BLaER1 treated with 17β-estradiol and CSF1 and Interleukin-3, amounts not matched to agents 10 nM and 100 nM (cell line): ENCODE measurements at regions not wholly inside any gene's neighbourhood (a gene's known extent, or its start where the extent isn't known, plus 50 kb on each side); places are given as distances from the start of the nearest gene placed in this dataset.

Experiments
- H3K27ac ChIP-seq, 11 experiments: shearing (Covaris generic); formaldehyde crosslinking; 2 replicates each; pipeline ENCODE4 v1.8.1; 2022
- H3K27me3 ChIP-seq, 11 experiments: shearing (Covaris generic); formaldehyde crosslinking; 2 replicates each; pipeline ENCODE4 v1.8.1; 2022
- H3K36me3 ChIP-seq, 11 experiments: shearing (Covaris generic); formaldehyde crosslinking; 2 replicates each; pipeline ENCODE4 v1.8.1; 2022
- H3K4me1 ChIP-seq, 10 experiments: shearing (Covaris generic); formaldehyde crosslinking; 2 replicates each; pipeline ENCODE4 v1.8.1; 2022
- H3K4me2 ChIP-seq, 11 experiments: shearing (Covaris generic); formaldehyde crosslinking; 2 replicates each; pipeline ENCODE4 v1.8.1; 2022
- H3K4me3 ChIP-seq, 10 experiments: shearing (Covaris generic); formaldehyde crosslinking; 2 replicates each; pipeline ENCODE4 v1.8.1; 2022
- H3K9ac ChIP-seq, 11 experiments: shearing (Covaris generic); formaldehyde crosslinking; 2 replicates each; pipeline ENCODE4 v1.8.1; 2022
- H3K9me3 ChIP-seq, 11 experiments: shearing (Covaris generic); formaldehyde crosslinking; replicated peaks in 1 of 11; 2 replicates each; pipeline ENCODE4 v1.8.1; 2022
- H4K20me1 ChIP-seq, 11 experiments: shearing (Covaris generic); formaldehyde crosslinking; 2 replicates each; pipeline ENCODE4 v1.8.1; 2022
- Cebpa-rat ChIP-seq, 11 experiments: shearing (Covaris generic); IDR thresholded peaks; 2 replicates each; pipeline ENCODE4 v1.8.1; 2022

- Histone ChIP-seq H3K36me3 (no peaks in the 10 kb centered on the region), H3K27me3 (no peaks in the 10 kb centered on the region), H4K20me1 (no peaks in the 10 kb centered on the region), H3K9ac (no peak overlapping the region), H3K4me3 (no peak overlapping the region), H3K27ac (no peak overlapping the region), H3K4me2 (no peak overlapping the region), H3K9me3 (peaks cover 0 to 7% (median 2%) of the 10 kb centered on the region in 11 experiments; a peak in 12 of 22 replicates), H3K4me1 (peaks cover 0 to 6% (median 0%) of the 10 kb centered on the region in 10 experiments; a peak in 5 of 20 replicates)
- no peak for TF ChIP-seq Cebpa-rat (IDR thresholded peaks at IDR 0.05)
Observed at GRCh38 chr3:34001990-34002389, 203.6 kb downstream of the PDCD6IP start.

GRCh38 chr3:34002569-34003100 lies 204.2 kb downstream of the PDCD6IP start:
- H3K27ac ChIP-seq = no peak overlapping the region
- peaks cover 0 to 13% (median 5%) of the 10 kb centered on the region in 10 experiments; a peak in 16 of 20 replicates for H3K4me1 ChIP-seq
- H3K9me3 ChIP-seq = peaks cover 0 to 6% (median 0%) of the 10 kb centered on the region in 11 experiments; a peak in 3 of 22 replicates
- TF ChIP-seq Cebpa-rat (IDR thresholded peaks at IDR 0.05) = no peak
- H3K9ac ChIP-seq = no peak overlapping the region
- no peaks in the 10 kb centered on the region for H3K27me3 ChIP-seq
- no peak overlapping the region for H3K4me3 ChIP-seq
- no peak overlapping the region for H3K4me2 ChIP-seq
- no peaks in the 10 kb centered on the region for H4K20me1 ChIP-seq
- H3K36me3 ChIP-seq = no peaks in the 10 kb centered on the region

- Histone ChIP-seq H3K9ac (no peak overlapping the region), H3K4me2 (no peak overlapping the region), H3K4me3 (no peak overlapping the region), H3K4me1 (peaks cover under 1 to 44% (median 35%) of the 10 kb centered on the region in 10 experiments; a peak in 19 of 20 replicates), H3K36me3 (no peaks in the 10 kb centered on the region), H3K27ac (no peak overlapping the region), H3K27me3 (no peaks in the 10 kb centered on the region), H4K20me1 (no peaks in the 10 kb centered on the region), H3K9me3 (no peaks in the 10 kb centered on the region)
- TF ChIP-seq Cebpa-rat (IDR thresholded peaks at IDR 0.05) = no peak
Observed at GRCh38 chr3:34005886-34006285, 207.5 kb downstream of the PDCD6IP start.

GRCh38 chr3:34008191-34008590 lies 209.8 kb downstream of the PDCD6IP start:
- Histone ChIP-seq H3K27me3 (no peaks in the 10 kb centered on the region), H3K4me1 (peaks cover 23 to 62% (median 52%) of the 10 kb centered on the region in 10 experiments), H3K9ac (no peak overlapping the region), H3K9me3 (no peaks in the 10 kb centered on the region), H3K27ac (peak overlapping the region in 2 of 11 experiments; percentile 11 to 19; a peak in 2 of 22 replicates), H3K4me3 (no peak overlapping the region), H4K20me1 (no peaks in the 10 kb centered on the region), H3K4me2 (peak overlapping the region in 10 of 11 experiments; percentile 27 to 84 (median 58); a peak in 20 of 22 replicates), H3K36me3 (no peaks in the 10 kb centered on the region)
- TF ChIP-seq Cebpa-rat (IDR thresholded peaks at IDR 0.05) = peak in 2 of 11 experiments; percentile 45 to 79; a peak in 3 of 22 replicates

- Histone ChIP-seq H3K4me1 (peaks cover 23 to 71% (median 54%) of the 10 kb centered on the region in 10 experiments), H4K20me1 (no peaks in the 10 kb centered on the region), H3K27ac (peak overlapping the region in 2 of 11 experiments; percentile 11 to 13; a peak in 1 of 22 replicates), H3K9ac (no peak overlapping the region), H3K4me3 (no peak overlapping the region), H3K36me3 (no peaks in the 10 kb centered on the region), H3K27me3 (no peaks in the 10 kb centered on the region), H3K4me2 (peak overlapping the region in 9 of 11 experiments; percentile 45 to 84 (median 66); a peak in 18 of 22 replicates), H3K9me3 (no peaks in the 10 kb centered on the region)
- TF ChIP-seq Cebpa-rat (IDR thresholded peaks at IDR 0.05) = no peak
Observed at GRCh38 chr3:34008836-34009809, 210.7 kb downstream of the PDCD6IP start.

GRCh38 chr3:34011171-34012101 lies 213.0 kb downstream of the PDCD6IP start:
- Histone ChIP-seq H3K4me2 (peak overlapping the region; percentile 13 to 75 (median 57); a peak in 20 of 22 replicates), H3K4me3 (no peak overlapping the region), H3K27ac (no peak overlapping the region; a peak in 1 of 22 replicates)

GRCh38 chr3:34012102-34012461 lies 213.7 kb downstream of the PDCD6IP start:
- H3K4me3 ChIP-seq = no peak overlapping the region
- H3K27me3 ChIP-seq = no peaks in the 10 kb centered on the region
- no peaks in the 10 kb centered on the region for H4K20me1 ChIP-seq
- peaks cover 37 to 95% (median 79%) of the 10 kb centered on the region in 10 experiments for H3K4me1 ChIP-seq
- no peak for TF ChIP-seq Cebpa-rat (IDR thresholded peaks at IDR 0.05)
- no peak overlapping the region for H3K9ac ChIP-seq
- peak overlapping the region; percentile 3 to 68 (median 40); a peak in 17 of 22 replicates for H3K4me2 ChIP-seq
- H3K27ac ChIP-seq = peak overlapping the region in 1 of 11 experiments; percentile 4; a peak in 2 of 22 replicates
- H3K9me3 ChIP-seq = 0 out of 22 replicates have a peak, but pooled peaks cover 0 to 7% (median 0%) of the 10 kb centered on the region in 11 experiments
- H3K36me3 ChIP-seq = no peaks in the 10 kb centered on the region

More at GRCh38 chr3:34011171-34012101, 213.0 kb downstream of the PDCD6IP start:
- TF ChIP-seq Cebpa-rat (IDR thresholded peaks at IDR 0.05) = no peak
- H3K9me3 ChIP-seq = 0 out of 22 replicates have a peak, but pooled peaks cover 0 to 7% (median 0%) of the 10 kb centered on the region in 11 experiments
- no peaks in the 10 kb centered on the region for H3K36me3 ChIP-seq
- H3K9ac ChIP-seq = no peak overlapping the region
- H3K27me3 ChIP-seq = no peaks in the 10 kb centered on the region
- H3K4me1 ChIP-seq = peaks cover 31 to 93% (median 75%) of the 10 kb centered on the region in 10 experiments
- no peaks in the 10 kb centered on the region for H4K20me1 ChIP-seq

- no peak for TF ChIP-seq Cebpa-rat (IDR thresholded peaks at IDR 0.05)
Observed at GRCh38 chr3:34013818-34014570, 215.6 kb downstream of the PDCD6IP start.

More at GRCh38 chr3:34013818-34014570, 215.6 kb downstream of the PDCD6IP start:
- Histone ChIP-seq H3K4me1 (peaks cover 54 to 96% (median 80%) of the 10 kb centered on the region in 10 experiments), H4K20me1 (no peaks in the 10 kb centered on the region), H3K36me3 (no peaks in the 10 kb centered on the region), H3K9ac (no peak overlapping the region), H3K27me3 (no peaks in the 10 kb centered on the region), H3K27ac (no peak overlapping the region), H3K9me3 (0 out of 22 replicates have a peak, but pooled peaks cover 0 to 7% (median 0%) of the 10 kb centered on the region in 11 experiments), H3K4me2 (peak overlapping the region in 4 of 11 experiments; percentile 1 to 95 (median 8); a peak in 4 of 22 replicates), H3K4me3 (no peak overlapping the region)
